Keratinocyte (primary cell): ENCODE measurements at regions not wholly inside any gene's neighbourhood (a gene's known extent, or its start where the extent isn't known, plus 50 kb on each side); places are given as distances from the start of the nearest gene placed in this dataset.

Experiments
- CTCF ChIP-seq, 3 experiments: IDR thresholded peaks in 1 of 3; conservative IDR thresholded peaks in 1 of 3; optimal IDR thresholded peaks in 1 of 3; 2 replicates in 2 of 3; 3 replicates in 1 of 3; pipeline versions ENCODE3 to v1.5.1; 2011; ENCODE audit warnings: low read length in 3 of 3, mild to moderate bottlenecking in 3 of 3, moderate library complexity in 2 of 3, control low read depth in 1 of 3, inconsistent platforms in 1 of 3; ENCODE audit not compliant: insufficient read depth in 2 of 3; ENCODE audit errors: extremely low read depth in 1 of 3
- EZH2 ChIP-seq: IDR thresholded peaks from one replicate; pipeline ENCODE4 v1.6.1; 2012; ENCODE audit warnings: inconsistent platforms, mild to moderate bottlenecking, low read length, moderate library complexity

GRCh38 chr15:58357529-58358476 is 74.0 kb upstream of the LIPC start:
- no peak for TF ChIP-seq CTCF (optimal IDR thresholded peaks at IDR 0.05 in 1 of 3, IDR thresholded peaks at IDR 0.05 in 1 of 3, conservative IDR thresholded peaks at IDR 0.05 in 1 of 3; ENCODE audit: extremely low read depth in 1 of 3, insufficient read depth in 2 of 3, low read length in 3 of 3)
- no peak for TF ChIP-seq EZH2
